ENCODE measurements at regions not wholly inside any gene's neighbourhood (a gene's known extent, or its start where the extent isn't known, plus 50 kb on each side); places are given as distances from the start of the nearest gene placed in this dataset.

GRCh38 chr21:40901691-40902090 lies 54.7 kb upstream of the DSCAM start:
- DNase-seq: no peak

DNA sequence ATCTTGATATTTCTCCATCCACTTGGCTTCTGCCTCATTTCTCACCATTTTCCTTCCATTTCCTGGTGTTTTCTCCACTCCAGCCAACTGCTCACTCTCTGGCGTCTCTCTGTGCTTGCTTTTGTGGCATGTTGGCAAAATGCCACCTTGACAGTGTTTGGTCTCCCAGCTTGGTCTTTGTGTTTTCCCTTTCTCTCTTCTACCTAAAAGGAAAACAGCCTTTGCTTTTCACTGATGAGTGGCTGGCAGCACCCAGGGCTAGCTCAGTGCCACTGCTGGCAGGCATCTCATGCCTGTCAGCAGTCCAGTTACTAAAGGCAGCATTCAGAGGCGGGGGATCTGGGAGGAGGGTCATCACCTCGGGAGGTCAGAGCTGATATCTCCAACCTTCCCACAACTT lies 55.3 kb upstream of the DSCAM start:
- DNase-seq: peak; percentile 69

GRCh38 chr21:40902993-40903392 lies 56.0 kb upstream of the DSCAM start:
- DNase-seq: no peak

DNA sequence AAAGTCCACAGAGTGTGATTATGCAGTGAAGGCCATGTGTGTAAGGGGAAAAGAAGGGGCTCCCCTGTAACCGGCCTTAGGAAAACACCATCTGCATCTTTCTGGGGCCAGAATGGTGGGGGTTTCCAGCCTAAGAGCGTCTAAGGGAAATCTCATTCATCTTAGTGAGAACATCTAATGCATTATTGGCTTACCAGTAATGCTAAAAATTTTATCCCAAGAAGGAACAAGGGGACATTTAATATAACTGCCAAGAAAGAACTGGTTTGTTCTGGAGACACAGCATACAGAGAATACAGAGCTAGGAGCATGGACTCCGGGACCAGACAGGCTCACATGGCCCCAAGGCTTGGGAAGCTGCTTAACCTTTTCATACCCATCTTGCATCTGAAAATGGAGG lies 58.3 kb upstream of the DSCAM start:
- DNase-seq: no peak

DNA sequence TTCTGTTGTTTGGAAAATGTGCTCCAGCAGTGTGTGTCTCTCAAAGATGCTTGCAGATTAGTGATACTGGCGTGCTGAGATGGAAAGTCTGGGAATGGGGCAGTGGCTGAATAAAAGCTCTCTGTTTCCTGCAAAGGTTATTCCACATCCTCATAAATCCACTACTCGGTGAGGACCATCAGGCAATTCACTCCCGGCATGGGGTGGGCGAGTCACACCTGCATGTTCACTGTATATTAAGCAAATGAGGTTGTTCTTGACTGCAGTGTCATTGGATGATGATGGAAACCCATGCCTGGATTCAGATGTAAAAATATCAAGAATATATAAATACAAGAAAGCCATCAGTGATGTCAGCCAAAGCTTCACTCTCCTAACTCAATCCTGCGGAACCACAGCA lies 65.4 kb upstream of the DSCAM start:
- no peak for DNase-seq

GRCh38 chr21:40915114-40915513 lies 68.2 kb upstream of the DSCAM start:
- no peak for DNase-seq

DNA sequence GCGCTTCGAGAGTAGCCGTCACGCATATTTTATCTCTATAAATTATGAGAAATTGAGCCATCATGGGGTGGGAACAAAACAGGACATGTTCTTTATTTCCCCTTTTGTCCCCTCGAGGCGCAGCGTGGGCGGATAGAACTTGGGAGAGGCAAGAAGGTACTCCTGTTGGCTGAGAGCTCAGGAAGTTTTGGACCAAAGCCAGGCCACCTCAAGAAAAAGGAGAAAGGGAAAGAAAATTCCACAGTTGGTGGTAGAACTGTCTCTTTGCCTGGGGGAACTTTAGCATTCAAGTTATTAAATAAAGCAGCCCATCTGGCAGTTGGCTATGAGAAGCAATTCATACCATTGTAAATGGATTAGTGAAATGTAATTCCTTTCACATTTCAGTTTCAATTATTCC lies 76.4 kb upstream of the DSCAM start:
- DNase-seq: no peak

- no peak for DNase-seq
These were observed 76.9 kb upstream of the DSCAM start for GRCh38 chr21:40923901-40924300.

DNA sequence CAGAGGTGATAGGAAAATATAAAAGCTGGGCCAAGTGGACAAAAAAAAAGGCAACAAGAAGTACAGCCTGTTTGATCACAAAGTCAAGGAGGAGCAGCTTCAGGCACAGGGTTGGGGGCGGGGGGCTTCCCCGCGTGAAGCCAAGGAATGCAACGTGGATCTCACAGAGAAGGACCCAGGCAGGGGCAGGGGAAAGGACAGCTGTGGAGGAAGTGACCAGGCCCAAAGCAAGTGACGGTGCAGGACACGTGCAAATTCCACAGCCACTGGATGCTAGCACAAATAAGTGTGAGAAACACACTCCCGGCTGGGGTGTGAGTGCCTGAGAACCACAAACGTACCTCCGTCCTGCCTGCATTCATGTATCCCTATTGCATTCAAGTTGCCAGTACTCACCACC lies 77.7 kb upstream of the DSCAM start:
- DNase-seq: no peak

- no peak for DNase-seq
These were observed 79.3 kb upstream of the DSCAM start for GRCh38 chr21:40926238-40926637.

DNA sequence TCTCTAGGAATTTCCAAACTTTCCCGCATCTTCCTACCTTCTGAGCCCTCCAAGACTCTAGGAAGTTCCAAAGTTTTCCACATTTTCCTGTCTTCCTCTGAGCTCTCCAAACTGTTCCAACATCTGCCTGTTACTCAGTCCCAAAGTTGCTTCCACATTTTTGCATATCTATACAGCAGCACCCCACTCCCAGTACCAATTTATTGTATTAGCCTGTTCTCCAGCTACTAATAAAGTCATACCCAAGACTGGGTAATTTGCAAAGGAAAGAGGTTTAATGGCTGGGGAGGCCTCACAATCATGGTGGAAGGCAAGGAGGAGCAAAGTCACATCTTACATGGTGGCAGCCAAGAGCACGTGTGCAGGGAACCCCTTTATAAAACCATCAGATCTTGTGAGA lies 82.9 kb upstream of the DSCAM start:
- no peak for DNase-seq

GRCh38 chr21:40931197-40931596 lies 84.2 kb upstream of the DSCAM start:
- DNase-seq: no peak

GRCh38 chr21:40936178-40936577 lies 89.2 kb upstream of the DSCAM start:
- DNase-seq: no peak

DNA sequence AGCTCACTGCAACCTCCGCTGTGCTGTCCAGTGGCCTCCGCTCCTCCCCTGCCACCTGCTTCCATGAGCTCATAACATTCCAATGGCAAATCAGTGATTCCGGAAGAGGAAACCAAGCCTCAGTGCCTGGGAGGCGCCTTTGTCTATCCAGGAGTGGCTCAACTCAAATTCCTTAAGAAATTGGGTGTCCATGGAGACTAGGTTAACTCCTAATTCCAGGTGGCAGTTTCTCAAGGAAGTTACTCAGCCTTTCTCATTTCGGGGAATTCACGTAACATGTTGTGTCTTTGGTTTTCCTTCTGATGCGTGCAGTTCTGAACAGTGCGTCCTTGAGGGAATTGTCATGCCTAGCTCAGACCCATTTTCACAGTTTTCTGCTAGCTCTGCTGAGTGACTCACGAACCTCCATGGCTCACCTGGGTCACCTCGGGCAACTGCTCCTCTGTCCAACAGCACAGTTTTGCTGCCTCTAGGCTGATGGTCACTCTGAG lies 89.9 kb upstream of the DSCAM start:
- no peak for DNase-seq

DNA sequence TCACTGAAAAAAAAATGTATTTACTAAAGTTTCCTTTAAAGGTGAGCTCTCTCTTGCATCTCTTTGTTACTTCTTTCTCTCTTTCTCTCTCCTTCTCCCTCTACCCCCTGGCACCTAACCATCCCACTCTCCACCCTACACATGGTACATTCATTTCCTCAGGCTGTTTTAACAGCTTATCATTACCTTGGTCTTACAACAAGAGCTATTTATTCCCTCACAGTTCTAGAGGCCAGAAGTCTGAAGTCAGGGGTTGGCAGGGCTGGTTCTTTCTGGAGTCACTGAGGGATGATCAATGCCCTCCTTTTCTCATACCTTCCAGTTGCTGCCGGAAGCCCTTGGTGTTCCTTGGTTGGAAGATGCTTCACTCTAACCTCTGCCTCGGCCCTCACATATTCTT lies 91.1 kb upstream of the DSCAM start:
- DNase-seq: no peak

DNA sequence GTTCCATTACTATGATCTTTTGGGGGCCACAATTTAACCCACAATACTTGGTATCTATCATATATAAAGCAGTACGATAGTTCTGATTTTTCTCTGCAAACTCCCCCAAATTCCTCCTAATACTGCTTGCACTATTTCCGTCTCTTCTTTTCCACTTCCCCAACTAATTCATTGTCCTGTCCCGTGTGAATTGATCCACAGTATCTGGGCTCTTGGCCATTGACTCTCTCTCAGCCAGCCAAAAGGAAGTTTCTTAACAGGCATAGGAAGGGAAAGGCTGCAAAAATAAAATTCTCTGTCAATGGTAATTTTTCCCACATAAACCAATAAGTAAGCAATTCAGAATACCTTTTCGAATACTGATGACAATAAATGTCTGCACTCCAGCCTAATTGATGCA lies 91.7 kb upstream of the DSCAM start:
- DNase-seq: no peak

DNA sequence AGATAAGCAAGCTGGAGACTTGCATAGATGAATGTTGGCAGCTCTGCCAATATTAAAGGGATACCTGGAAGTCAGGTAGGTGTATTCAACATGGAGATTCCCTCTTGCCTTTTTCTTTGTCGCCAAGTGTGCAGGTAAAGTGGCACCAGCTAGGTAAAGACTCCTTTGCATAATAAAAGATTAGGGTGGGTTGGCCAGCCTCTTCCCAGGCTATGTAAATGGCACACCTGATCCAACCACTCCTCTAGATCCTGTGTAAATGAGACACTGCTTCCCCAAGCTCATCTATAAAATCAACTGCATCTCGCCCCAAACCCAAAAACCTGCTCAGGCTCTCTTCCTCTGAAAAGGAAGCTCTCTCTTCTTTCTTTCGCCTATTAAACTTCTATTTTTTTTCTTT lies 100.8 kb upstream of the DSCAM start:
- no peak for DNase-seq

GRCh38 chr21:40950970-40951369 lies 104.0 kb upstream of the DSCAM start:
- no peak for DNase-seq

DNA sequence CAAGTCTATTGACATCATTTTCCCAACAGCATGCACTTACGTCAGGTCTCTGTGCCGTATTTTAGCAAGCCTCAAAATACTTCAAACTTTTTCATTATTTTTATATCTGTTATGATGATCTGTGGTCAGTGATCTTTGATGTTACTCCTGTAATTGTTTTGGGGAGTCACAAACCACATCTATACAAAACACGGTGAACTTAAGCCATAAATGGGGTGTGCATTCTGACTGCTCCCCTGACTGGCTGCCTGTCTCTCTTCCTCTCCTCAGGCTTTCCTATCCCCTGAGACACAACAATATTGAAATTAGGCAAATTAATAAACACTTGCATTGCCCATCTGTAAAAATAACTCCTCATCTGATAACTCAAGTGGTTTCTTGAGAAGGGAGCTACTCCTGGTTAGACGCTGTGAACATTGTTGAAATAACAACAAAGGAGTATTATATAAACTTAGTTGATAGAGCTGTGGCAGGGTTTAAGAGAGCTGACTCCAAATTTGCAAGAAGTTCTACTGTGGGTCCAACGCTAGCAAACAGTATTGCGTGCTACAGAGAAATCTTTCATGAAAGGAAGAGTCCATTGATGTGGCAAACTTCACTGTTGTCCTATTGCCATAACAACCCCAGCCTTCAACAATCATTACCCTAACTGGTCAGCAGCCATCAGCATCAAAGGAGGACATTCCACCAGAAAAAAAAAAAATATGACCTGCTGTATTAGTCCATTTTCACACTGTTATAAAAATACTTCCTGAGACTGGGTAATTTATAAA lies 105.8 kb upstream of the DSCAM start:
- DNase-seq: no peak

GRCh38 chr21:40964691-40965090 lies 117.7 kb upstream of the DSCAM start:
- DNase-seq: no peak

- no peak for DNase-seq
These were observed 120.8 kb upstream of the DSCAM start for GRCh38 chr21:40967771-40968170.

DNA sequence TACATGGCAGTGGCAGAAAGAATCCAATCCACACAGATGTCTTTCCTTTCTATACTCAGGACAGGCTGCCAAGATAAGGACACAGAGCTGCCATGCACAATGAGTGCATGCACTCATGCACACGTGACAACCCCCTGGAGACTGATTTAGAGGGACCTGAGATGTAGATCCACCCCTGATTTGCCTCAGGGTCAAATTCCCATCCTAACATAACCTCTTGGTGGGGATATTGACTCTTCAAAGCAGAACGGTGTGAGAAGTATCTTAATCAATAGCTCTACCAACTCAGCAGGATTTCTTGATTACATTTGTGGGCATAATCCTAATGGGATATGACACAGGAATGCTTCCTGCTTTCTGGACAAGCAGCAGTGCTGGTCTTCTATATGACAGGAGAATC lies 125.2 kb upstream of the DSCAM start:
- no peak for DNase-seq

DNA sequence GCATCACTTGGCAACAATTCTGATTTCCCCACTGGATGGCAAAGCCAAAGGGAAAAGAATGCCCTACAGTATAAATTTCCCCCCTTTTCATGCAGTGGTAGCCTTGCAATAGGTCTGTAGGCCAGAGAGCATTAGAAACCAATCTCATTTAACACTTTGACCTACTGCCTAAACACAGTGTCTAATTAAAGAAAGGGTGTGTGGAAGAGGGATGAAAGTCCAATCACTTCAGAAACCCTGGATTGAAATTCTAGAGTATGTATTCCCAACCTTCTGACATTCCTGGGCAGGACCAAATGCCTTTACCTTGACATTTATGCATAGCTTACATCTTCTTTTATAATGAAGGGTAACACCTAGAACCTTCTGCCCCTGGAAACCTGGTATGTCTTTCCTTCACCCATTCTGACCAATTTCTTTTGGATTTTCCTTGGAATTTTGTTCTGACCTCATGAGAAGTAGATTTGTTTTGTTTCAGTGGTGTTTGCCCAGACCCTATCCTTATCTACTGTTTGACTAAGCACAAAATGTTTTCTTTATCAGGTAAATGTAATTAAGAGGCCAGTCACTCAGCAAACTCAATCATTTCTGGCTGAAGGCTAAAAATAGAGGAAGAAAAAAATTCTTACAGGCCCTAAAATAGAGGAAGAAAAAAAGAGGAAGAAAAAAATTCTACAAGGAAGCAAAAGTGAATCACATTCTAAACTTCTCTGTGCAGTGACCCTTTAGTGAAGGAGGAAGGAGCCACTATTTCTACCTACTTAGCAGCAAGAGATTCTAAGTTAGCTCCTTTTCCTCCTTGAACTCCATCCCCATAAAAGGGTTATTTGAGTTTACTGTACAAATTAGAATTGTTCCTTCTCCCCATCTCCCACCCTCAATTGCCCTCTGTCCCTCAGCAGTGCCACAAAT lies 129.5 kb upstream of the DSCAM start:
- no peak for DNase-seq

GRCh38 chr21:40985370-40985769 lies 138.4 kb upstream of the DSCAM start:
- no peak for DNase-seq

Measured in NCI-H2081 treated with DMSO at 0.1 percent for 48 hours (cell line).